CD4-positive, alpha-beta T cell (primary cell): ENCODE measurements at regions not wholly inside any gene's neighbourhood (a gene's known extent, or its start where the extent isn't known, plus 50 kb on each side); places are given as distances from the start of the nearest gene placed in this dataset.
"Not testable (repeated sequence)": the region's sequence is repeated elsewhere in the genome, so short reads cannot be mapped to it uniquely, and the experiment has no call there.

Source experiments
- ATAC-seq: fragments of 200-7000 bp; cut with Tn5 transposase; one replicate; pipeline ENCODE4 v1.10.0; 2022; ENCODE audit warnings: mild to moderate bottlenecking; ENCODE audit not compliant: poor library complexity
- CTCF ChIA-PET: fragments of 350-600 bp; sonication (Branson Sonifier 250); formaldehyde crosslinking; loops from one replicate; lab custom pipeline; 2021; ENCODE audit warnings: antibody characterized with exemption, inconsistent platforms; lab: Charles Lee
- POLR2A ChIA-PET: fragments of 350-600 bp; sonication (Branson Sonifier 250); formaldehyde crosslinking; loops from one replicate; lab custom pipeline; 2021; ENCODE audit warnings: antibody characterized with exemption, inconsistent platforms; lab: Charles Lee
- DNase-seq, 14 experiments: peaks; one replicate each; pipeline ENCODE4 v3.0.0-alpha.2; 2013 to 2020; ENCODE audit warnings: mixed read lengths in 2 of 14
- H3K27ac ChIP-seq, 2 donors: one replicate each; pipeline versions ENCODE4 v1.5.1 to v1.7.0; 2013; ENCODE audit warnings: low read length in 2 of 2, low read depth in 1 of 2, mild to moderate bottlenecking in 1 of 2
- H3K27me3 ChIP-seq, 2 experiments: 1 replicate in 1 of 2; 2 replicates in 1 of 2; pipeline versions ENCODE4 v1.6.1 to v1.7.0; 2013; ENCODE audit warnings: low read length in 2 of 2, control low read depth in 1 of 2, mild to moderate bottlenecking in 1 of 2, moderate library complexity in 1 of 2; ENCODE audit not compliant: insufficient read depth in 2 of 2, control insufficient read depth in 1 of 2
- H3K36me3 ChIP-seq: one replicate; pipeline ENCODE4 v1.6.1; 2013; ENCODE audit warnings: low read length, control low read depth; ENCODE audit not compliant: insufficient read depth
- H3K4me1 ChIP-seq: one replicate; pipeline ENCODE4 v1.6.1; 2013; ENCODE audit warnings: low read length, control low read depth; ENCODE audit not compliant: insufficient read depth
- H3K4me3 ChIP-seq: one replicate; pipeline ENCODE4 v1.5.1; 2013; ENCODE audit warnings: mild to moderate bottlenecking, low read length, moderate library complexity
- H3K9me3 ChIP-seq, 2 experiments: 1 replicate in 1 of 2; 2 replicates in 1 of 2; pipeline versions ENCODE4 v1.6.1 to v1.7.0; 2013; ENCODE audit warnings: low read length in 2 of 2, mild to moderate bottlenecking in 2 of 2, control low read depth in 1 of 2, moderate library complexity in 1 of 2; ENCODE audit not compliant: control insufficient read depth in 1 of 2, insufficient read depth in 1 of 2
- H3K27ac Mint-ChIP-seq: one replicate; pipeline ENCODE4 v1.8.0; 2020; ENCODE audit warnings: mixed read lengths
- H3K27me3 Mint-ChIP-seq: one replicate; pipeline ENCODE4 v1.8.0; 2021; ENCODE audit warnings: mixed read lengths
- H3K36me3 Mint-ChIP-seq: one replicate; pipeline ENCODE4 v1.8.0; 2021; ENCODE audit warnings: low read depth, mixed read lengths
- H3K4me1 Mint-ChIP-seq: one replicate; pipeline ENCODE4 v1.8.0; 2021; ENCODE audit warnings: low read depth, mixed read lengths
- H3K4me3 Mint-ChIP-seq: one replicate; pipeline ENCODE4 v1.8.0; 2020; ENCODE audit warnings: mild to moderate bottlenecking, mixed read lengths
- H3K9me3 Mint-ChIP-seq: one replicate; pipeline ENCODE4 v1.8.0; 2020; ENCODE audit warnings: mixed read lengths
- CTCF ChIP-seq: fragments of 200-600 bp; IDR thresholded peaks from one replicate; pipeline ENCODE4 v1.8.0; 2022; ENCODE audit warnings: antibody characterized with exemption, mild to moderate bottlenecking
- intact Hi-C, 2 experiments: fragments of 100-400 bp; cut with DNase I in 1 of 2; cut with micrococcal nuclease in 1 of 2; formaldehyde crosslinking; loops; one replicate each; pipeline versions ENCODE4 v1.15.1 to v1.9.0; 2023 to 2025; cut with DNase I, micrococcal nuclease

GRCh38 chr1:233834609-233835008 lies 69.9 kb upstream of the SLC35F3 start:
- ChIA-PET CTCF (interaction anchor here (0.8 kb wide), 1 partner anchor 27 kb away, joined by 3 read pairs; no protein-coding TSS in a partner anchor), POLR2A (no interaction called here)
- Histone ChIP-seq H3K4me3 (no peak overlapping the region), H3K4me1 (no peaks in the 10 kb centered on the region), H3K27me3 (no peaks in the 10 kb centered on the region), H3K36me3 (no peaks in the 10 kb centered on the region), H3K9me3 (peaks cover 0 to 8% of the 10 kb centered on the region in 2 experiments), H3K27ac (no peak overlapping the region)
- H3K9me3 Mint-ChIP-seq, result peaks cover 12% of the 10 kb centered on the region
- intact Hi-C loops, result no loop called here
- DNase-seq (no peak), ATAC-seq (no peak)
- peaks cover 4% of the 10 kb centered on the region for H3K27me3 Mint-ChIP-seq
- H3K36me3 Mint-ChIP-seq, result no peaks in the 10 kb centered on the region
- no peak overlapping the region for H3K27ac Mint-ChIP-seq
- TF ChIP-seq CTCF, result no peak
- no peaks in the 10 kb centered on the region for H3K4me1 Mint-ChIP-seq
- H3K4me3 Mint-ChIP-seq, result no peak overlapping the region

- H3K4me3 ChIP-seq, H3K27ac Mint-ChIP-seq, H3K4me1 Mint-ChIP-seq, CTCF ChIA-PET, DNase-seq, H3K36me3 Mint-ChIP-seq, H3K4me3 Mint-ChIP-seq, intact Hi-C loops, POLR2A ChIA-PET, H3K27me3 ChIP-seq, H3K36me3 ChIP-seq, H3K9me3 Mint-ChIP-seq, ATAC-seq, H3K4me1 ChIP-seq, H3K27ac ChIP-seq, H3K27me3 Mint-ChIP-seq, H3K9me3 ChIP-seq: not testable (repeated sequence)
These were observed 66.3 kb upstream of the SLC35F3 start for GRCh38 chr1:233838207-233838606.

- Mint-ChIP-seq H3K27me3 (peaks cover 4% of the 10 kb centered on the region), H3K36me3 (no peaks in the 10 kb centered on the region), H3K27ac (no peak overlapping the region), H3K4me1 (no peaks in the 10 kb centered on the region), H3K4me3 (no peak overlapping the region), H3K9me3 (peaks cover 8% of the 10 kb centered on the region)
- DNase-seq (no peak), ATAC-seq (no peak)
- intact Hi-C loops, result no loop called here
- no peak overlapping the region for H3K4me3 ChIP-seq
- POLR2A ChIA-PET, result no interaction called here
- H3K27ac ChIP-seq, result no peak overlapping the region
- H3K4me1 ChIP-seq, result no peaks in the 10 kb centered on the region
- no peaks in the 10 kb centered on the region for H3K36me3 ChIP-seq
- CTCF ChIA-PET, result no interaction called here
- peaks cover 3% of the 10 kb centered on the region in 2 experiments for H3K9me3 ChIP-seq
- TF ChIP-seq CTCF, result no peak
- no peaks in the 10 kb centered on the region for H3K27me3 ChIP-seq
These were observed 60.8 kb upstream of the SLC35F3 start for GRCh38 chr1:233843525-233844204.

GRCh38 chr1:233844275-233844674 lies 60.2 kb upstream of the SLC35F3 start:
- Histone ChIP-seq H3K27ac (no peak overlapping the region), H3K4me1 (no peaks in the 10 kb centered on the region), H3K36me3 (no peaks in the 10 kb centered on the region), H3K9me3 (peaks cover 3% of the 10 kb centered on the region in 2 experiments), H3K27me3 (no peaks in the 10 kb centered on the region), H3K4me3 (no peak overlapping the region)
- peaks cover 4% of the 10 kb centered on the region for H3K27me3 Mint-ChIP-seq
- ChIA-PET CTCF (no interaction called here), POLR2A (no interaction called here)
- no peak overlapping the region for H3K27ac Mint-ChIP-seq
- H3K36me3 Mint-ChIP-seq, result no peaks in the 10 kb centered on the region
- intact Hi-C loops, result no loop called here
- H3K9me3 Mint-ChIP-seq, result peaks cover 9% of the 10 kb centered on the region
- no peak for TF ChIP-seq CTCF
- no peak overlapping the region for H3K4me3 Mint-ChIP-seq
- DNase-seq (no peak), ATAC-seq (no peak)
- H3K4me1 Mint-ChIP-seq, result no peaks in the 10 kb centered on the region
